GM12873 (cell line): ENCODE measurements at regions not wholly inside any gene's neighbourhood (a gene's known extent, or its start where the extent isn't known, plus 50 kb on each side); places are given as distances from the start of the nearest gene placed in this dataset.

Experiments
- TF ChIP-seq, protein P1 (sequence below): IDR thresholded peaks from 2 replicates; pipeline ENCODE4 v1.5.1; 2012; ENCODE audit warnings: low read depth, mild to moderate bottlenecking, moderate library complexity, low read length, control low read depth; ENCODE audit not compliant: insufficient read depth; ENCODE audit errors: missing control alignments

GRCh38 chr5:155665361-155665760 lies 651.8 kb downstream of the KIF4B start:
- TF ChIP-seq, protein P1, sequence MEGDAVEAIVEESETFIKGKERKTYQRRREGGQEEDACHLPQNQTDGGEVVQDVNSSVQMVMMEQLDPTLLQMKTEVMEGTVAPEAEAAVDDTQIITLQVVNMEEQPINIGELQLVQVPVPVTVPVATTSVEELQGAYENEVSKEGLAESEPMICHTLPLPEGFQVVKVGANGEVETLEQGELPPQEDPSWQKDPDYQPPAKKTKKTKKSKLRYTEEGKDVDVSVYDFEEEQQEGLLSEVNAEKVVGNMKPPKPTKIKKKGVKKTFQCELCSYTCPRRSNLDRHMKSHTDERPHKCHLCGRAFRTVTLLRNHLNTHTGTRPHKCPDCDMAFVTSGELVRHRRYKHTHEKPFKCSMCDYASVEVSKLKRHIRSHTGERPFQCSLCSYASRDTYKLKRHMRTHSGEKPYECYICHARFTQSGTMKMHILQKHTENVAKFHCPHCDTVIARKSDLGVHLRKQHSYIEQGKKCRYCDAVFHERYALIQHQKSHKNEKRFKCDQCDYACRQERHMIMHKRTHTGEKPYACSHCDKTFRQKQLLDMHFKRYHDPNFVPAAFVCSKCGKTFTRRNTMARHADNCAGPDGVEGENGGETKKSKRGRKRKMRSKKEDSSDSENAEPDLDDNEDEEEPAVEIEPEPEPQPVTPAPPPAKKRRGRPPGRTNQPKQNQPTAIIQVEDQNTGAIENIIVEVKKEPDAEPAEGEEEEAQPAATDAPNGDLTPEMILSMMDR, result no peak

DNA sequence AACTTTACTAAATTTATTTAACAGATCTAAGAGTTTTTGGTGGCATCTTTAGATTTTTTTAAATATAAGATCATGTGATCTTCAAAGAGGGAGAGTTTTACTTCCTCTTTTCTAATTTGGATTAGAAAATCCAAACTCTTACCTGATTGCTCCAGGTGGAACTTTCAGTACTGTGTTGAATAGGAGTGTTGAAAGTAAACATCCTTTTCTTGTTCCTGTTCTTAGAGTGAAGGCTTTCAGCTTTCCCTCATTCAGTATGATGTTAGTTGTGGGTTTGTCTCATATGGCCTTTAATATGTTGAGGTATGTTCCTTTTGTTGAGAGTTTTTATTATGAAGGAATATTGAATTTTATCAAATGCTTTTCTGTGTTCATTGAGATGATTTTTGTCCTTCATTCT lies 650.0 kb upstream of the SGCD start:
- TF ChIP-seq, protein P1, result no peak

DNA sequence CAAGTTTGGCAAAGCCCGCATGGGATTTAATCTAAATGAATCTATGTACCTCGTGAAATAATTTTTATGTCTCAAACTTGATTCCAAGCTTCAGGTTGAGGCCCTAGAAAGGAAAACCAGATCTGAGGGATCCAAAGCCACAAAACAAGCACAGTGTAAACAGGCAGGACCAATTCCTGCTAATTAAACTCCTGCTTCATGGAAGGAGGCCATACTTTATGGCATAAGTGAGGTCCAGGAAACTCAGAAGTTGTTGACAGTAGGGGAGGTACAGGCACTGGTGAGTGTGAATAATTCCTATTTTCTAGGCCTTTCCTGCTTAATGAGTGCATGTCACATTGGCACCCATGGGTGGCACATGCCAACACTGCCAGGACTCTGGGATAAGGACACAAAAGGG lies 648.6 kb upstream of the SGCD start:
- TF ChIP-seq, protein P1, result no peak

GRCh38 chr5:155679530-155679929 lies 647.4 kb upstream of the SGCD start:
- TF ChIP-seq, protein P1, result no peak

DNA sequence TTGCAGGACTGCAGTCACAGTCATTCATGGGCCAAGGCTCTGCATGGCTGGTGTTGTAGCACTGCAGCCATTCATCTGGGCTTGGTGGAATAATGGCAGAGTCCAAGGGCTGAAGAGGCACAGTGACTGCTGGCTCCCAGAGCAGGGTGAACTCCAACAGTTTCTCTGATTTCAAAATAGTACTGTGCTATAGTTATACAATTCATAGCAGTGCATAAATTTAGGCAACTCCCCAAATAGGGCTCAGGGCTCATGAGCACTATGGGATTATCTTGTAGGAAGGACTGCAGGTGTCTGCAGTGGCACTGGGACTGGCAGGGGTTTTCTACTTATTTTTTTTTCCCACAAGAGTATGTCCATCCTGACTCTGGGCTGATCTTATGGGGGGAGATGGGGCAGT lies 642.5 kb upstream of the SGCD start:
- TF ChIP-seq, protein P1, result no peak

- TF ChIP-seq, protein P1, result no peak
These were observed 640.8 kb upstream of the SGCD start for GRCh38 chr5:155686131-155686530.

DNA sequence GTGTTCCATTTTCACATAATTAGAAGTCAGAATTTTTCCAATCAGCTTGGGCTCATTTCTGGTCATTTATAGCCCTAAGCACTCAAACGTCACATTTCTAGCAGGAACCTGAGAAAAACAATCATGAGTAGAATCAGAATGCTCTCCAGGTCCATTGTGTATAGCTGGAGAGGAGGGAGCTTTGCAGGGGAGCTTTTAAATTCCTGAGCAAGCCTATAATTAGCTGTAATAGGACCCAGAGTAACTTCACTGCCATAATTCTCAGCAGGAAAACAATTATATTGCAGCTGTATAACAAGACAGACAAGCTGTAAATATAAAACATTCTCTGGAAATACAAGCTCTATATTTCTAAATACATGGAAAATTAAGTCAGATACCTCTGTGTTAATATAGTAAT lies 637.6 kb upstream of the SGCD start:
- TF ChIP-seq, protein P1, result no peak
